GM21576 (cell line): ENCODE measurements at regions not wholly inside any gene's neighbourhood (a gene's known extent, or its start where the extent isn't known, plus 50 kb on each side); places are given as distances from the start of the nearest gene placed in this dataset.

Experiments used
- ATAC-seq: cut with Tn5 transposase; IDR thresholded peaks from one replicate; pipeline ENCODE4 v1.9.1; 2021; ENCODE audit warnings: mild to moderate bottlenecking, moderate library complexity; ENCODE audit not compliant: unreplicated experiment

DNA sequence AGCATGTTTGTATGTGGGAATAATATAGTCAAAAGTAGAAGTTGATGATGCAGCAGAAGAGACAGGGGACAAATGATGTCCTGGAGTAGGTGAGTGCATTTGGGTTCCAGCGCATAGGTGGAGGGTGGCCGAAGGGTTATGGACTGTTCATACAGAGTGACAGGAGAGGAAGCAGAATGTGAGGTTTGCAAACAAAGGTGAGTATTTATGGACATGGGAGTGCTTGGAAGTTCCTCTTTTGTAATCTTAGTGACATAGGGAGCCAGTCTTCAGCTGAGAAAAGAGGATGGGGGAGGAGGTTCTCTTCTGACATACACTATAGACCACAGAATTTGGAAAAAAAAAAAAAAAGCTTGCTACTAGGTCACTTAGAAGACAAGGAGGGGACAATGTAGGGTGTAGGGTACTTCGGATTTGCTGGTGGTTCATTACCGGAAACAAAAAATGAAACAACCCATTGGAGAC is 331.6 kb downstream of the DLEU7 start:
- peak; percentile 68 for ATAC-seq

GRCh38 chr13:50512474-50513299 is 330.8 kb downstream of the DLEU7 start:
- ATAC-seq, result peak; percentile 89

- no peak for ATAC-seq
Measured at GRCh38 chr13:50513300-50513877, 330.1 kb downstream of the DLEU7 start.

GRCh38 chr13:50514249-50514648 is 329.2 kb downstream of the DLEU7 start:
- ATAC-seq, result no peak

GRCh38 chr13:50518131-50518530 is 325.4 kb downstream of the DLEU7 start:
- ATAC-seq, result no peak

DNA sequence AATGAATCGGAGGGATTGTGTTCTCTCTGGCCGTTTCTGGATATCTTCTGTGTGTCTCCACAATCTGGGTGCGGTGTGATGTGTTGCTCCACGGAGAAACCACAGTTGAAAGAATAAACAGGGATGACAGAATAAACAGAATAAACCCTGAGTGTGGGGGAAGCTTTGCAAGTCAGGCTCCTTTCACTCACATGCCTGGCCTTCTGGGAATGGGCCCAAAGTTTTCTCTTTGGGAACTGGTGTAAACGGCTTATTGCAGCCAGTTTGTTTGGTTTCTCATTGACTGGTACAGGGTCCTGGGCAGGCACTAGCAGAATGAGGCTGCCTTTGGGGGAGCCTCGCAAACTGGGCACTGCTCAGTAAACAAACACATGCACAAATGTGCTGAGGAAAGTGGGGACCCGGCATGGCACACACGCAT is 324.7 kb downstream of the DLEU7 start:
- no peak for ATAC-seq

GRCh38 chr13:50519866-50520265 is 323.6 kb downstream of the DLEU7 start:
- no peak for ATAC-seq

DNA sequence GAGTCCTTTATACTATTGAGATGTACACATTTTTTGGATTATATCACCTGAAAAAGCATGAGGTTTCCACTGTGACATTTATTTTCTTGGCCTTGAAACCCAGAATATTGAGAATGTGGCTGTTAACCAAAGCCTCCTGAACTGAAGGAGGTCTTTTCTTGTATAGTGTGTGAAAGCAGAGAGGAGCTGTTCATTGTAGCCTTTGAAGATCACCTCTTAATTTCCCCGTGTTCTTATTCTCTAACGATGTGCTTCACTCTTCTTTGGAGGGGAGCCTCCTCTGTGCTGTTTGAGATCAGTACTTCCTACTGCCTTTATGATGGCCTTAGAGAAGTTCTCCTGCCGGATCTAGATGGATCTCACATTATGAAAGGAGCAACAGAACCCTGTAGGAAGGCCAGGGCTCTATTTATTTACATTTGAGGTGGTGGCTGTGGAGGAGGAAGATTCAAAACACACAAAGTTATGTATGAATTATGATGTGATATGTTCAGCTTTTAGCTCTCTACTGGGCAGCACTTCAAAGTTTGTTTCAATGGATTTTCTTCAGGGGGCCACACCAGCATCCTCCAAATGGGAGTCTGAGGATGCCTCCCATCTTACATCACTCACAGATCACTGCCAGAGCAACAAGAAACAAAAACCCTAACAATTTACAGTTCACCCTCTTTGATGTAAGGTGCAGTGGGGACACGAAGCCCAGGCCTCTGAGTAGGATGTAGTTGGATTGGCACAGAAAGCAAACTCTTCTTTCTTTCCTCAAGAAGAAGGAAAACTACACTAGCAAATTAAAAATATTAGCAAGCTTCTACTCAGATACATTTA is 322.3 kb downstream of the DLEU7 start:
- no peak for ATAC-seq

DNA sequence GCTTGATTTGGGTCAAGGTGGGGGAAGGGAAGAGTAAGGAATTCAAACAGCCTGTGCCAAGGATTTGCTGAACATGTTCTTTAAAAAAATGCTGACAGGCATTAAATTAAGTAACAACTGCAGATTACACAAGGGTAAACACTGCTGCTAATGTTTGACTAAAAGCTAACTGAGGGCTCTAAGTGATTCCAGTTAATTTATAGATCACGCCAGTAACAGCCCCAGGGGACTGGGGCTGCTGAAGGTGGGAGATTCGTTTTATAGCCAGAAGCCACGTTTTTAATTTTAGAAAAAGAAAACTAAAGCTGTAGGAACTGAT is 321.7 kb downstream of the DLEU7 start:
- no peak for ATAC-seq

- ATAC-seq, result no peak
Measured at GRCh38 chr13:50522506-50522905, 321.0 kb downstream of the DLEU7 start.

DNA sequence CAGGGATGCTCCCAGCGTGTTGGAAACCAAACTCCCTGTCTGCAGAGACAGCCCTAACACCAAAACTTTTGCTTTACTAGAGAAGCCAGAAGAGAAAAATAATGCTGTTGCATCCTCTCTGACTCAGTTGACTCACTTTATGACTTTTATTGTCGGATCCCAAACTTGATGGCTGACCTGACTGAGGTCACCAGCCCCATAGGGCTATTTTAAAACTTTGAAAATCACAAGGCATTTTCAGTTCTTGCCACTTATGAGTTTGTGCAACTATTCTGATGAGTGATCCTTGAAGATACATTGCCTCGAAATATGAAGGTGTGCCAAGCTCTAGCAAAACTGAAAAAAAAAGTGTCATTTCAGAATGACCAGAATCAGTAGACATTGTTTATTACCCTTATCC is 320.2 kb downstream of the DLEU7 start:
- ATAC-seq, result no peak

DNA sequence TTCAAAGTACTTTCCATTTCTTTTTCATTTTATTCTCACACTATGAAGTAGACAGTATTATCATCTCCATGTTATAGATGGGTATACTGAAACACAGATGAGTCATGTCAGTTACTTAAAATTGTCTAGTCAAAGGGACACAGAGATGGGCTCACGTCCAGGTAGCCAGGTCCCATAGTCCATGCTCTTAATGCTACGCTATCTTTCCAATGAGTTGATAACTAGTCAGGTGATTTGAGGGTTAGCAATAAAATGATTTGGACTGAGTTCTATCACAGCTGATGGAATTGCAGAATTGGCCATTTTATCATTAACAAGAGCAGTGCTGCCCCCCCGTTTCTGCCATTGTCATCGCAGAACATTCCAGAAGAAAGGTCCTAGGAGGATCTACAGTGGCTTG is 318.9 kb downstream of the DLEU7 start:
- no peak for ATAC-seq

DNA sequence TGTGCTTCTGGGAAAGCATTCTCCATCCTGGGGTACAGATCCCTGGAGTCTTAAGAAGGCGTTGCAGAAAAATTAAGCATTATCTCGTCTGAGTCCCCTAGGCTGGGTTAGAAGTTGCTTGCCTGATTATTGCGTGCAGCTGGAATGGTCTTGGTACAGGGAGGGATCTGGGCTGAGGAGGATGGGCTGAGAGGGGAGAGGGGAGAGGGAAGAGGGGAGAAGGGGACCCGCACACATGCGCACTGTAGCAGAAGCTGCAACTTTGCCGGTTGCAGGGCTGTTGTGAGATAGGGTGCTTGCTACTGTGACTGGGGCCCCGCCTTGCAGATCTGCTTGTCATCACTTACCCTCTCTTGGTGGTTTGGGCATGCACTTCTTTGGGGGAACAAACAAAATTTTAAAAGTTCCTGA is 316.8 kb downstream of the DLEU7 start:
- no peak for ATAC-seq

DNA sequence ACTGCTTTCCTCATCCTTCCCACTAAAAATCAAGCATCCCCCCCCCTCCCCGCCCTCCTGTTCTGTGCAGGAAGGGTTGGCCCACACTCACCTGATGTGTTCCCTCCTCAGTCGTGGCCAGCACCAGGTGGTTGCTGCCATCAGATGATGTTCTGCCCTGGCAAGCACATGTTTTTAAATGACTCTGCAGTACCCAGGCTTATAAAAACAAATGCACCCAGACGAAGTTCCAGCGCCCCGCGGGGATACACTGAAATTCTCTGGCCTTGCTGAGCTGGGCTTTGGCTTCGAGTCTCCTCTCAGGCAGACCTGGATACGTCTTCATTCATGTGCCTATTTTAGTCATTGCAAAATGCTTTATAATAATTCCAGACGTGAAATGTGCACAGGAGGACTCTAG is 316.3 kb downstream of the DLEU7 start:
- no peak for ATAC-seq

DNA sequence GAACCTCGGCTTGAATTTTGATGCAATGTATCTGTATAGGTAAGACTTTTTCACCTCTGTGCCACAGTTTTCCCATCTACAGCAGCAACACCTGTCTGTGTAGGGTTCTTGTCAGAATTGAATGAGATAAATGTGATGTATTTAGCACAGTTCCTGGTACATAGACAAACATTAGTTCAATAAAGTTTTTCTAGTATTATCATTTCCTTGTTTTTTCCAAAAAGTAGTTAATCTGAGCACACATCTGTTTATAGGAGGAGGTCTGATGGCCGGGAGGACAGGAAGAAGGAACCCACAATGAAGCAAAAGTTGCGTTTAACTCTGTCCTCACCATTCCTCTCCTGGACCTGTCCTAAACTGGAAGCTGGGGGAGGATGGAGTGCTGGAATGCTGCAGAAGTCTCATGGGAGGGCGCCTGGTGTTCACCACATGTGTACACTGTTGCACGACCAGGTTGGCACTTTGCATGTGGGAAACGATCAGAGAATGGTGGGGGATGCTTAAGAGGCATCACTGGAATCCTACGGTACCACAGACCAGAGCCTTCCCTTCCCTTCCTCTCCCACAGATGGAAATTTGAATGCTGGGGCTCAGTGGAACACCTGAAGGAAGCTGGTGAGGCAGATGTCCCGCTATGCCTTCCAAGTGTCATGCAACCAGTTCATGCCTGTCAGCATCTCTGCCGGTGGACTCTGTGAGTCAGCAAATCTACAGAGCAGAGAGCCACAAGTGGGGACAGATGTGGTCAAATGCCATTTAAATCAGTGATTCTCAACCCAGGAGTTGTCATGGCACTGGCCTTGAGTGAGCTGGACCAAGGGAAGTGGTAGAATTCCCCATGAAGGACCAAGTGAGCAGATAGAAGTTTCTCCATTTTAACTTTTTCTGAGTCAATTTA is 315.6 kb downstream of the DLEU7 start:
- no peak for ATAC-seq

DNA sequence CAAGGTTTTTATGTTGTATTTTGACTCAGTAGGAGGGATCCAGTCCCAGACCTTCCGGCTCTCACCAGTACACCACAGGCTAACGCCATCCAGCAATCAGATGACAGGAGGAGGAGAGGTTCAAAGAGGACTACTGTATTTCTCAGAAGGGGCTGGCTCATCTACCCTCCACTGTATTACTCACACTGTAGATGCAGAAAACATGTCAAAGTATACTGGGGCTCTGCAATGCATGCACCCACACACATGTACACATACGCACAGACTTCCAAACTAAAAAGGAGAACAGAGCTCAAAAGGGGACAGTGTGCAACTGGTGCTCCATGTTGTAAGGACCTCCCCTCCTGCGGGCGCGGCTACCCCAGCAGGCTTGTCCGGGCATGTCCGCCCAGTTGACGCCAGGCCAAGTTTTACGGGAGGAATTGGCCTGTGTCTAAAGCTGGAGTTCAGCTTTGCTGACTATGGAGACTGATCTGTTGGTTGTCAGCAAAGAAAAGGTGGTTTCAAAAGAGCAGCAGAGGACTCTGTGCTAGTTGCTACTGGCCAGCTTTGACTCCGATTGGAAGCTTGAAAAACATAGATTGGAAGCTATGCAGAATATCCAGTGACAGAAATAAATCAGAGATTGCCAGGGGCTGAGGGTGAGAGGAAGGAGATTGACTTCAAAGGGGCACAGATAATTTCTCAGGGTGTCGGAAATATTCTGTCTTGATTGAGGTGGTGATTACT is 314.2 kb downstream of the DLEU7 start:
- no peak for ATAC-seq

DNA sequence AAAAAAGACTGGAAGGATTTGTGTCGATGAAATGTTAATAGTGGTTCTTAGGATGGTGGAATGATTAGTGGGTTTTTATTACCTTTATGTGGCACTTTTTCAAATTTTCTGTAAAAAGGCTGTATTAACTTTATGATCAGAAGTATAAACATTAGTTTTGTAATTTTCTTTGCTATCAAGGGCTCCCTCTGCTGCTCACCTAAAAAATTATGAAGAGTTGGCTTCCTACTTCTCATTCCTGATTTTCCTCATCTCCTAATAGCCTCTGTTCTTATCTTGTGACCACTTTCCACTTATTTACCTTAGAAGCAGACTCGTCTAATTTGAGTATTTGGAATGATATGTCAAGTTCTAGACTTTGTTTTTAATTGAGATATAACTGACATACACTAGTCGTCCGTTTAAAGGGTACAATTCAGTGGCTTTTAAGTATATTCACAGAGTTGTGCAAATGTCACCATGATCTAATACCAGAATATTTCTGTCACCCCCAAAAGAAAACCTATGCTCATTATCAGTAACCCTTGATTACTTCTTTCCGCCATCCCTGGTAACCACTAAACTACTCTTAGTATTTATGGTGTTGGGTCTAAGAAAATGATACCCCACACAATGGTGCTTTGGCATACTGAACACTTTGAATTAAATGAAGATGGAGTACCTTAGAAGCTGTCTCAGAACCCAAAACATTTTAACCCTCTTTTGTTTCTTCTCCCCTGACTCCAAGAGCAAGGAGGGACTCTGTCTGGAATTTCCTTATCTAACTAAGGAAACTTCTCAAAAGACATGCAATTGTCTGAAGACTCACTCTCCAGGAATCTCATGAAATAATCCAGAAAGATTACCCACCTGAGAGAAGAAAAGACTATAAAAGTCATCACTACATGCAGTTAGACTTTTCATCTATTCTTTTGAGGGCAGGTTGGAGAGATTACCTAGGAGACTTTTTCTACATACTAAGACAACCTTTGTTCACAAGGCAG is 311.3 kb downstream of the DLEU7 start:
- ATAC-seq, result no peak

GRCh38 chr13:50535050-50535449 is 308.4 kb downstream of the DLEU7 start:
- no peak for ATAC-seq

- no peak for ATAC-seq
Measured at GRCh38 chr13:50537029-50537428, 306.5 kb downstream of the DLEU7 start.
